GM21529 (cell line): ENCODE measurements at regions not wholly inside any gene's neighbourhood (a gene's known extent, or its start where the extent isn't known, plus 50 kb on each side); places are given as distances from the start of the nearest gene placed in this dataset.

Experiments used
- ATAC-seq: cut with Tn5 transposase; IDR thresholded peaks from one replicate; pipeline ENCODE4 v1.9.1; 2021; ENCODE audit not compliant: unreplicated experiment

DNA sequence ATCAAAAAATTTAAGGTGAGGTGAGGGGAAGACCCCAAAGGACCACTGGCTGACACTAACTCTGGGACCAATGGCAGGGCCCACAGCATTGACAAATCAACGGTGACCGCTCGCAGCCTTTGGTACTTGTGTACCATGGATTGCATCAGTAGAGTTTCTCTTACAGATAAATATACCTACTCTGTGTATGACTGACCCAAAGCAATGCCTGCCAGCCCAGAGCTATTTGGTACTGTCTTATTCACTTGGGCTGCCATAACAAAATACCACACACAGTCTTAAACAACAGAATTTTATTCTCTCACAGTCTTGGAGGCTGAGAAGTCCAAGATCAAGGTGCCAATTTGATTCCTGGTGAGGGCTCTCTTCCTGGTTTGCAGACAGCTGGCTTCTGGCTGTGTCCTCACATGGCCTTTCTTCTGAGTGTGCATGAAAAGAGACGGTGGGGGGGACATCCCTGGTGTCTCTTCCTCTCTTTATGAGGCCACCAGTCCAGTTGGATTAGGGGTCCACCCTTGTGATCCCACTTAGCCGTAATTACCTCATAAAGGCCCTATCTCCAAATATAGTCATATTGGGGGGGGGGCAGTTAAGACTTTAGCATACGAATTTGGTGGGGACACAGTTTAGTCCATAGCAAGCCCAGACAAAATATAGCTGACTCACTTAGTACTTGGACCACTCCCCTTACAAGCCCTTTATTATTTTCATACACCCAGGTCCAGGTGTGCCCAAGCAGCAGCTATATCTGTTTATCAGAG lies 336.3 kb downstream of the CD83 start:
- ATAC-seq = no peak

DNA sequence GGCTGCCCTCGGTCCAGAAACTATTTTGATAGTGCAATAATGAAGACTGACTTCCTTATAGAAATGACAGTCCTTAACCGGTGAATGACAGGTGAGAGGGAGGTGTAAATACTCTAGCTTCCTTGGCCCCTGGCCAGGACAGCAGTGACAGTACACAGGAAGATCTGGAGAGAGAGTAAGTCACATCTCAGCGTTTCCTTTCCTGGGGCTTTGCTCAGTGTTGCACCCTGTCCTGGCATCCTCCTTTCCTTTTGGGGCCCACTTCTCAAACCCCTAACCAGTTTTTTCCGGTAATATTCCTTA lies 336.9 kb downstream of the CD83 start:
- no peak for ATAC-seq

DNA sequence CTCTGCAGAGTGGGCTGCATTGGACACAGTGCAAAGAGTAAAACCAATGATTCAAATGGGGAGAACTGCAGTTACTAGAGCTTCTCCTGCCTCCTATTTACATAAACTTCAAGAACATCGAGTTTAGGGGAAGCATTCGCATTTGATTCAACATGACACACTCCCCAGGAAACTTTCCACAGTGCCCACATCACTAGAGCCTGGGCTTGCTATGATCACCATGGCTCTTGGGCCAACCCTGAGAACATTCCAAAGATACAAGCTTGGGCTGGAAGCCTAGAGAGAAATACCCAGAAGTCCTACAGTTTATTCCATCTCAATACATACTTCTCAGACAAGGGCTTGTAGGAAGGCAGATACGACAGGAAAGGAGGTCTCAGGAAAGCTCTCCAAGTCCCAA lies 337.9 kb downstream of the CD83 start:
- ATAC-seq = no peak

DNA sequence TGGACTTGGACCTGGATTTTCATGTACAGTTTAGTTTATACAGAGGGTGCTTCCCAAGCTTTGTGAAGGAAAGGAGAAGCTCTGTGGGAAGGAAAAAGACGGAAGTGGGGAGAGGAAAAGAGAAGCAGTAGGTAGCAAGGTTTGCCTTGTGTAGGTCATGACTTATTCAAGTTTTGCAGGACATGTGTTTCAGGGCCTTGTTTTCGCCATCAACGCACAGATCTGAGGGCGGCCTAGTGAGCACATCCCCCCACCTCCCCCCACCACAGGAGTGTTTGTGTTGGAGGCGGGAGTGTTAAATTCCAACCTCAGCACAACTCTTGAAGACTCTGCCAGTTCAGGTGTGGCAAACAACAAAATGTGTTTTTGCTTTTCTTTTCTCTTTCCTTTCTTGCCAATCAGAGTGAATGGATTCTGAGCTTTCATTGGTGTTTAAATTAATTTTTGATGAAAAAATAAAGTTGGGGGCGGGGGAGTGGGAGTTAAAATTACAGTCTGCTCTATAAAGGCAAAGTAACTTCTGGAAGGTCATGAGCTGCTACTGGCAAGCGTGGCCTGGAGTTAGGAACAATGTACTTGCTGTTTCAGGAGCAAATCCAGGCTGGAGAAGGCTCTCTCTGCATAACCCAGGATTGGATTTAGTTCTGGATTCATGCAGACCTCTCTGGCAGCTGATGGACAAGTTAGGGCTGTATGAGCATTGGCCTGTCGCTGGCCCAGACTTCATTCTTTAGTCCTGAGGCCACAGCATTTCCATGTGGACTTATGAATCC lies 338.5 kb downstream of the CD83 start:
- no peak for ATAC-seq

DNA sequence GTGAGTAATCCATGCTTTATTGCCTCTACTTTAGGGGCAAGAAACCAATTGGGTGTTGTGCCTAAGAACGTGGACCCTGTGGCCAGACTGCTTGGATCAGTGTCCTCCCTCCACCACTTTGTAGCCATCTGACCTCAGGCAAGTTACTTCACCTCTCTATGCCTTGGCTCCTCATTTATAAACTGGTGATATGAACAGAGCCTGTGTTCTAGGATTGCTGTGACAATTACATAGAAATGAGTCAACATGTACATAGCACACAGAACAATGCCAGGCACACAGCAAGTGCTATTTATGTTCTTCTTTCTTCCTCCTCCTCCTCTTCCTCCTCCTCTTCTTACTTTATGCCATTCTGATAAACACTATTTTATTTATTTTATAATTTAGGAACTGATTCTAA lies 339.4 kb downstream of the CD83 start:
- no peak for ATAC-seq

DNA sequence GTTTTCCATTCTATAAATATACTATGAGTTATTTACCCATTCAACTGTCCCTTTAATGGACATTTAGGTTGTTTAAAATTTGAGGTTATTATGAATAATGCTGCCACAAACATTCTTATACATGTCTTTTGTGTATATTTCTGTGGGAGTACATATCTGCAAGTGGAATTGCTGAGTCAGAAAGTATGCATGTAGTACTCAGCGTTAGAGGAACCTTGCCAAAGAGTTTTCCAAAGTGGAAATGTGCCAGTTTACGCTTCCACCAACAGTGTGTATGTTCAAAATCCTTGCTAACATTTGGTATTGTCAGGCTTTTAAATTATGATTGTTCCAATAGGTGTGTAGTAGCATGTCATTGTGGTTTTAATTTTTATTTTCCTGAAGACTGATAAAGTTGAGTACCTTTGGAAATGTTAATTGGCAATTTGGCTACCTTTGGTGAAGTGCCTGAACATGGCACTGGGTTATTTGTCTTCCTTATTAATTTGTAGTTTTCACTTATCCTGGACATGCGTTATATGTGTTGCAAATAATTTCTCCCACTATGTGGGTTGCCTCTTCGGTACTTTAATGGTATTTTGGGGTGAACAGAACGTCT lies 341.2 kb downstream of the CD83 start:
- no peak for ATAC-seq

DNA sequence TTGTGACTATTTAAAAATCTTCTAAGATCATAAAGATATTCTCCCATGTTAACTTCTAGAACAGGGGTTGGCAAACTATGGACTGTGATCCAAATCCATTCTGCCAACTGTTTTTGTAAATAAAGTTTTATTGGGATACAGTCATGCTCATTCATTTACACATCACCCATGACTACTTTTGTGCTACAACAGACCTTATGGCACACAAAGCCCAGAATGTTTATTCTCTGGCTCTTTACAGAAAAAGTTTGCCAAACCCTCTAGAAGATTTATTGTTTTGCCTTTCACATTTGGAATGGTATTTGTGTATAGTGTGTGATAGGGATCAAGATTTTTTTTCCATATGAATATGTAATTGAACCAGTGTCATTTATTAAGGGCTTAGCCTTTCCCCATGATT lies 341.7 kb downstream of the CD83 start:
- ATAC-seq = no peak

DNA sequence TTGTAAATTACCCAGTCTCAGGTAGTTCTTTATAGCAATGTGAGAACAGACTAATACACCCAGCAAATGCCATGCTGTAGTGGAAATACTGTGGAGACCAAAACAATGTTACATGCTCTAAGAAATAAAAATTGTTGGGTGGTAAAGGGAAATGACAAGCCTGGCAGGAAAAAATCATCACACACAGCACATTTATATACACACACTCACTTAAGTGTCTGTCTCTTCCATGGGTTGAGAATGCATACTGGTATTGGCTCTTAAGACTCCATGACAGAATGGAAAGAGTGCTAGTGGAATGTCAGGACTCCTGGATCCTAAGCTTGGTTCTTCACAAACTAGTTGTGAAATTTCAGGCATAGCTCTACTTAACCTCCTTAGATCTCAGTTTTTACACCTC lies 343.0 kb downstream of the CD83 start:
- ATAC-seq = no peak

DNA sequence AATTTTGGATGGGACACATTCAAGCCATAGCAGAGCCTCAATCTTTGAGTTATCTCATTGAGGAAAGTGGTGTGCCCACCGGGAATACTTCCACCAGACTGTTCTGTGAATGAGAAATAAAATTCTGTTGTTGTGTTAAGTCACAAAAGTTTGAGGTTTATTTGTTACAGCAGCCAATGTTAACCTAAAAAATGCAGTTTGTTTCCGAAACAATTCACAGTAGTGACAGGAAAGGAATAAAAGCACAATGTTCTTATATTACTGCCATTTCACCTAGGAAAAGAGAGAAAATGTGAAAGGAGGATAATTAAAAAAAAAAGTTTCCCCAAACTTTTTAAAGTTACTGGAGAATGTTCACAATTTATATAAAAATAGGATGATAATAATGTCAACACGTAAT lies 344.6 kb downstream of the CD83 start:
- ATAC-seq = no peak

DNA sequence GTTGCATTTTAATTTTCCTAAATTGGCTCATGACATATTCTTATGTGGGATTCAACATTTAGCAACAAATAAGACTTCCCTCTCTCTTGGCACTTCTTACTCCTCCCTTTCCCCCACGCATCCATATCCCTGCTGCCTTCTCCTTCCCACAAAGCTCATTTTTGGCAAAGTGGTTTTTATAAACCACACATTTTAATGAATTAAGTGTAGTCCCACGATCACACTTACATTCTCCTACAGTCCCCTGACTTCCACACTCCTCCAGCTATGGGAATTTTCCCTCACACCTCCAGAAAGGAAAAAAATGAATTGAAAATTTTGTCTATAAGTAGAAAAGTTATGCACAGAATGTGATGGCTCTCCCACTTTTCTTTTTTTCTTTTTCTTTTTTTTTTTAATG lies 345.0 kb downstream of the CD83 start:
- no peak for ATAC-seq

DNA sequence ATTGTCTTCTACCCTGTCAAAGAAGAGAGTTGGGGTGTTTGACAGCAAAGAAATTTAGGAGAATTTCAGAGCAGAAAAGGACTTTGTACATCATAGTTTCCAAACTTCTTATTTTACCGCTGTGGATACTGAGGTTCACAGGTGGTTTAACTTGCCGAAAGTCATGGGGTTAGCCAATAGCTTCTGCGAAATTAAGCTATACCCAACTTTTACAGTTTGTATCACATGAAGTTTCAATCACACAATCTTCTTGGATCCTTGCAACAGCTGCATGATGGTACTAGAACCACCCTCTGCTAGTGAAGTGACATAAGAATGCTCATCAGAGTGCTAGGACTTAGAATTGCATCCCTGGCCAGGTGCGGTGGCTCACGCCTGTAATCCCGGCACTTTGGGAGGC lies 345.5 kb downstream of the CD83 start:
- ATAC-seq = no peak

DNA sequence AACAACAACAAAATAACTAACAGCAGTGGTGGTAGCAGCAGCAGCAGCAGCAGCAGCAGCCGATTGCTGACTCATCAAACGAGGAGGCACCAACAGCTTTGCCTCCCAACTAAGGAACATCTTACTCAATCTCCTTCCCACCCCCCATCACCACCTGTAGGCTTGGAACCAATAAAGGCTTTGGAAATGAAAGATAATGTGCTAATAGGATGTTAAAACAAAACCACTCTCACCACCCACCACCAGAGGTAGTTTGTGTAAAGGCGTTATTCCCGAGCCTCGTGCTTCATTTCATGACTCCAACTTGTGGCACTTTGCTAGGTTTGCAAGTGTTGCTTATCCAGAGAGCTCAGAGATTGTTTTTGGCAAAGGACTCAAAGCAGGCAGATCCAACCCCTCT lies 346.5 kb downstream of the CD83 start:
- ATAC-seq = no peak

DNA sequence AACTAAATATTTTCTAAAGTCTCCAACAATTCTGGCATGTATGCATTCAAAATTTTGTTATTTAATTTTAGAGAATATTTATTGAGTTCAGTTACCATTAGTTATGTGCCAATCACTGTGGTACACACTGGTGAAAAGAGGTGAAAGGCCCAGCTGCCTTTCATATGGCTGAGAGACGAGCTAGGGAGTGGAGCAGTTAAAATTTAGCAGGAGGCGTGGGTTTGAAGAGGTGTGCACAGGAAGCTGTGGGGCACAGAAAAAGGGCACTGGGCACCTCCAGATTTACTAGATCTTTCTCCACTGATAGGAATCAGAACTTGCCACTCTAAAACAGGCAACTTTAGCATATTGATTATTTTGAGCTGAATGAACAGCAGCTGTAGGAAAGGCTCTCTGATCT lies 347.1 kb downstream of the CD83 start:
- no peak for ATAC-seq

DNA sequence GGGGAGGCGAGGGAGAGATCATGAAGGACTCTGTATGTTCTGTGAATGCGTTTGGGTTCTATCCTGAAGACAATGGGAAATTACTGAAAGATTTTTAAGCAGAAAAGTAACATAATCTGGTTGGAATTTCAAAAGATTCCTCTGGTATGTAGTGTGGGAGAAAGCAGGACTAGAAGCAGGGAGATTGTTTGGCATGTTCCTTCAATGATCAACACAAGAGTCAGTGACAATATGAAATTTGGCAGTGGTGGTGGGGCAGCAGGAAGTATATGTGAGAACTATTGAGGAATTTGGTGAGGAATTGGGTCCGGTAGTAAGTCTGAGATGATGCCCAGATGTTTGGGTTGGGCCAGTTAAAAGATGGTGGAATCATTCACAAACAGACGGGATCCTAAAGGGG lies 348.7 kb downstream of the CD83 start:
- no peak for ATAC-seq

DNA sequence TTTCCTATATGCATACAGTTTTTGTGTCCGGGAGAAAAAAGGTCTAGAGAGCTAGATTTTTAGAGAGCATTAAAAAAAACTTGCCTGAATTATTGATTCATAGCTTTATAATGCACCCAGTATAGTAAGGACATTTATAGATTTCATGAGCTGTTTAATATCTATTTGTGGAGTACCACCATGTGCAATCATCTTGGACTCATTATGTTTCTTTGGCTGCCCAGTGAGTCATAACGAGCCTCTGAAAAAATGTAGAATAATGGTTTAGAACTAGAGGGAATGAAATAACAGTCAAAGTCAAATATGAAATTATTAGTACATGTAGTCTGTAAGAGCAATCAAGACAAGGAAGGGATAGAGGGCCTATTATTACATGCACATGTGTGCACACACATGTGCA lies 350.0 kb downstream of the CD83 start:
- ATAC-seq = no peak

DNA sequence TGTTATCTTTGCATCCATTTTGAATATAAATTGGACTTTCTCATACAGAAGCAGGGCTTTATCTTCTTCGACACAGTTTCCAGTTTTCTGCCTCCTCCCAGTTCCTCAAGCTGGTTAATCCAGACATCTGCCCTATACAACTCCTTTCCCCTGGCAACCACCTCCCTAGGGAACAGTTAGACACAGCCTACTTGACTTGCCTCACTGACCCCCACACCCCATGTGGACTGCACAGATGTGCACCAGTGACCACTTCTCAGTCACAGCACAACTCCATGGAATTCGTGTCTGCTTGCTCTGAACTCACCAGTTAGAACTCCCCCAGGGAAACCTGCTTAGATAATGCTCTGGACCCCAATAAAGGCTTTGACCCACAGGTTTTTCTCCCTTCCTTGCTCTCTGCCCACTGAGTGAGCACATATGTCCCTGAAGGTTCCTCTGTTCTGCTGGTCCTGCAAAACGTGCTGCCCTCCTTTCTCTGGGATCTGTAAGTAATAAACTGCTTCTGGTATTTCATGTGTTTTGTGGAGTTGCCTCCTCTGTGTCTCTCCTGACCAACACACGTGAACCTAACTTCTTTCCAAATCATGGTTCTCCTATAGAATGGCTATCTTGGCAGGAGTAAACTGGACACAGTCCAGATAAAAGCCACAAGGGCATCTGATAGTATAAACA lies 351.2 kb downstream of the CD83 start:
- no peak for ATAC-seq

DNA sequence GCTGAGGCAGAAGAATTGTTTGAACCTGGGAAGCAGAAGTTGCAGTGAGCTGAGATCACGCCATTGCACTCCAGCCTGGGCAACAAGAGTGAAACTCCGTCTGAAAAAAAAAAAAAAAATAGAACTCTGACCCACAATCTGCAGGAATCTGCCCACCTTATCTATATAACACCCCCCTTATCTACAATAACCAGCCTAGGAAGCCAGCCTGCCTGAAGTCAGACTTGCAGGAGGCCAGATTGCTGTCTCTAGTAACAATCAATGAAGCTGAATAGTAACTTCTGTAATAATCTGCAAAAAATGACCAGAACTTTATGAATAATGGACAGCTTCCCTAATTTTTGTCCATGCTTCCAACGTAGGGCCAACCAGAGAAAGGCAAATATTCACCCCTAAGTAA lies 352.5 kb downstream of the CD83 start:
- no peak for ATAC-seq

DNA sequence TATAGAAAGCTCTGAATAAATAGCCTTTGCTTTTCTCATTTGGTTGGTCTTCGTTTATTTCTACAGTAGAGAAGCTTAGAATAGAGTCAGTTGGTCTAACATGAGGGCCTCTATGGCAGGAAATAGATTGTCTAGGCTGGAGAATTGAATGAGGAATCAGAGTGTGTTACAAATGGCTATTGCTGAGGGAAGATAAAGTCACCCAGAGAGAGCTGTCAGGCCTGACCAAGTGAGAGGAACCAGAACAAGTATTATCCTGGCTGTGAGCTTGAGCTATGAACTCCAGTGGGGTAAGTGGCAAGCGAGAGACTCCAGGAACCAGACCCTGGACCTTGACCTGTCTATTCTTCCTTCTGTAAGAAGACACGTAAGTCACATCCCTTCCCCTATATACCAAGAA lies 353.1 kb downstream of the CD83 start:
- ATAC-seq = no peak

DNA sequence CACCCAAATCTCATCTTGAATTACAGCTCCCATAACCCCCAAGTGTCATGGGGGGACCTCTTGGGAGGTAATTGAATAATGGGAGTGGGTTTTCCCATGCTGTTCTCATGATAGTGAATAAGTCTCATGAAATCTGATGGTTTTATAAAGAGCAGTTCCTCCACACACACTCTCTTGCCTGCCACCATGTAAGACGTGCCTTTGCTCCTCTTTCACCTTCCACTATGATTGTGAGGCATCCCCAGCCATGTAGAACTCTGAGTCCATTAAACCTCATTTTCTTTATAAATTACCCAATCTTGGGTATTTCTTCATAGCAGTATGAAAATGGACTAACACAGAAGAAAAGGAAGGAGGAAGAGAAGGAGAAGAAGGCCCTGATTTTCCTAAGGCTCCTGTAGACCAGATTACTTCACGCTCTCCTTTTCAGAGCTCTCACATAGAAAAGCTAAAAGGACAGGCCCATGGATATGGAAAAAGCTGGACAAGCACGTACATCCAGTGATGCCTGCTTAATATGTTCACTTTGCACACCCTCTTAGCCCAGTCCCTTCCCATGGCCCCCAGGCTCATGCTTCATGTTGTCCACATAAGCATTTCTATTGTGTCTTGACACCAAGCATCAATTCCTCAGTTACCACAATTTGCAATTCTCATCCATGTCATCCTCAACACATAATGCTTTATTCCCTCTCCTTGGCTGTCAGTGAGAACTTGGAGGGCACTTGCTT lies 354.8 kb downstream of the CD83 start:
- no peak for ATAC-seq

DNA sequence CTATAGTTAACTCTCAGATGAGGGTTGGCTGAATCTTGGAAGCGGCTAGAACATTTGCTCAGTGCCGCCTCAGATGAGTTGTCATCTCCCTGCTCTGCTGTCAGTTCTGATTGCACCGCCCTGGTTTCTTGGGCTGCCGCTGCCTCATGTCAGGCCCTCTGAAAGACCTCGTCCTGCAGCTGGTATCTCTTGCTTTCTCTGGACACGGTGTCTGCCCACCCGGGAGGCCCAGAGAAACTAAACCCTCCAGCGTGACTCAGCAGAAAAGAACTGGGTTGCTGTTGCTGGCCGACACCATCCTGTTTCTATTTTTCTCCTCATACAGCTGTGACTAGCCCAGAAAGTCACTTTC lies 355.4 kb downstream of the CD83 start:
- ATAC-seq = no peak

DNA sequence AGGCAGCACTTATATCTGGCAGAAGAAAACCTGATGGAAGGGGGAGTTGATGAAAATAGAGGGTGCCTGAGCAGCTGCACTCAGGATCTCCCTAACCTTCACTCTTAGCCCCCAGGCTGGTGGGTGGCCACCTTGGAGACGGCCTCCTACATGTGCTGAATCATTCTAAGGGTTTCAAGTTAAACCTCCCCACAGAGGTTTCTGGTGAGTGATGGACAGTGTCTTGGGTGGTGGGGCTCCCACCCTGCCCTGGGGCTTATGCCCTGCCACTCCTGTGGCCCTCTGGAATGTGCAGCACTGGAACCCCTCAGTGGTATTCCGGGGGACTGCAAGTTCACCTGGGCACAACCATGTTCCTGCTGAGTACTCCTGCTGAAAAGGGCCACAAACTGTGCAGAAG lies 357.2 kb downstream of the CD83 start:
- no peak for ATAC-seq
